ENCODE measurements at regions not wholly inside any gene's neighbourhood (a gene's known extent, or its start where the extent isn't known, plus 50 kb on each side); places are given as distances from the start of the nearest gene placed in this dataset.

DNA sequence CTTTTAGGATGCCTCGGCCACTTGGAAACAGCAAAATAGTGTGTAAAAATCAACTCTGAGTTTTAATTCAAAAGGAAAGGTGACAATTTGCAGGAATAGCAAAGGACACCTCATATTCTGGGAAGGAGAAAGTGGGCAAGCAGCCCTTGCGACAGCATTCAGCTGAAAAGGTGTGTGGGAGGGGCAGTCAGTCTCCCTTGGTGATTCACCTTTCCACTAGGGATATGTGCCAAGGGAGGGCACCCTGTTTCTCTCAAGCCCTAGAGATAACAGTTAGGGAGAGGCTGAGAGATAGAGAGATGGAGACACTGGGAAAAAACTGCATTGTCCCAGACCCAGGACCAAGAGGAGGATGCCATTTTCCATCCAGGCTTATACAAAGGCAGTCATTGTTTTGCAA, 228.1 kb downstream of the EPM2A start:
- no peak for DNase-seq
- H3K9me3 ChIP-seq = peaks cover 8 to 30% (median 21%) of the 10 kb centered on the region in 3 donors
- H3K4me1 ChIP-seq = no peaks in the 10 kb centered on the region
- H3K4me3 ChIP-seq = no peak overlapping the region
- no peaks in the 10 kb centered on the region for H3K36me3 ChIP-seq
- no peaks in the 10 kb centered on the region for H3K27me3 ChIP-seq
- no peak overlapping the region for H3K27ac ChIP-seq
- TF ChIP-seq, protein P1, sequence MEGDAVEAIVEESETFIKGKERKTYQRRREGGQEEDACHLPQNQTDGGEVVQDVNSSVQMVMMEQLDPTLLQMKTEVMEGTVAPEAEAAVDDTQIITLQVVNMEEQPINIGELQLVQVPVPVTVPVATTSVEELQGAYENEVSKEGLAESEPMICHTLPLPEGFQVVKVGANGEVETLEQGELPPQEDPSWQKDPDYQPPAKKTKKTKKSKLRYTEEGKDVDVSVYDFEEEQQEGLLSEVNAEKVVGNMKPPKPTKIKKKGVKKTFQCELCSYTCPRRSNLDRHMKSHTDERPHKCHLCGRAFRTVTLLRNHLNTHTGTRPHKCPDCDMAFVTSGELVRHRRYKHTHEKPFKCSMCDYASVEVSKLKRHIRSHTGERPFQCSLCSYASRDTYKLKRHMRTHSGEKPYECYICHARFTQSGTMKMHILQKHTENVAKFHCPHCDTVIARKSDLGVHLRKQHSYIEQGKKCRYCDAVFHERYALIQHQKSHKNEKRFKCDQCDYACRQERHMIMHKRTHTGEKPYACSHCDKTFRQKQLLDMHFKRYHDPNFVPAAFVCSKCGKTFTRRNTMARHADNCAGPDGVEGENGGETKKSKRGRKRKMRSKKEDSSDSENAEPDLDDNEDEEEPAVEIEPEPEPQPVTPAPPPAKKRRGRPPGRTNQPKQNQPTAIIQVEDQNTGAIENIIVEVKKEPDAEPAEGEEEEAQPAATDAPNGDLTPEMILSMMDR (IDR thresholded peaks at IDR 0.05) = no peak
- intact Hi-C loops (cut with DNase I; ENCODE audit: low total_unique reads) = no loop called here

DNA sequence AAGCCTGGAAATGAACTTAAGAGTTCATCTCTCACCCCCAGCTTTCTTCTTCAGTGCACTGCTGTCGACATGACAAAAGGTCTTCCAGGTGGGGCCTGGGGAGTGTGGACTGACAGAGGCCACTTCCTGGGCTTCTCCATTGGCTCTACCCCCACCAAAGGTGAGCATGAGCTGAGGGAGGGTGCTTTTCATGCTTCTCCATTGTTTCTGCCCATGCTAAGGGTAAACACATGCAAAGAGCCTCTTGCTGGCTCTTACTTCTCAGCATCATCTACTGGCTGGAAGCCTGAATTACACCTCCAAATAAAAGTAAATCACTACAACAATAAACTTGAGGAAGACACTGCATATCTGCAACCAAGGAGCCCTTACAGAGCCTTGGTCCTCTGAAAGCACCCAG, 227.2 kb downstream of the EPM2A start:
- no peak overlapping the region for H3K27ac ChIP-seq
- H3K27me3 ChIP-seq = no peaks in the 10 kb centered on the region
- H3K36me3 ChIP-seq = no peaks in the 10 kb centered on the region
- DNase-seq = no peak
- H3K4me1 ChIP-seq = no peaks in the 10 kb centered on the region
- H3K4me3 ChIP-seq = no peak overlapping the region
- intact Hi-C loops (cut with DNase I; ENCODE audit: low total_unique reads) = no loop called here
- TF ChIP-seq, protein P1 (IDR thresholded peaks at IDR 0.05) = no peak
- H3K9me3 ChIP-seq = peaks cover 8 to 30% (median 21%) of the 10 kb centered on the region in 3 donors

DNA sequence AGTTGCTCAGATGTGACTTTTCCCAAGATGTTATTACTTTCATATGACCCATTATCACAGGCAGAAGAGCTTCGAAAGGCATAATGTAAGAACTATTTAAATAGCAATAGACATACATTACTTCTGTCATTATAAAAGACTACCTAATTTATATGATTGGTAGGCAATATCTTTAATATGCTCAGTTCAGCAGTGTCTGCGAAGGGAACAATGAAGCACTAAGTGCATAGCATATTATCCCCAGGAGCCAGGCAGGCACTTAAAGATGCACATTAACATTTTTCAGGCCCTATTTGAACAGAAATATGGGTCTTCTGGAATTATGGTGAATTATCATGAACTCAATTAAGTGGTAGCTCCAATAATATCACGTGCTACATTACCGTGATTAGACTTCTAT, 217.8 kb downstream of the EPM2A start:
- no peaks in the 10 kb centered on the region for H3K36me3 ChIP-seq
- no peak overlapping the region for H3K27ac ChIP-seq
- TF ChIP-seq, protein P1 (IDR thresholded peaks at IDR 0.05) = no peak
- DNase-seq = no peak
- no peaks in the 10 kb centered on the region for H3K4me1 ChIP-seq
- H3K27me3 ChIP-seq = no peaks in the 10 kb centered on the region
- H3K9me3 ChIP-seq = no peaks in the 10 kb centered on the region
- intact Hi-C loops (cut with DNase I; ENCODE audit: low total_unique reads) = no loop called here
- H3K4me3 ChIP-seq = no peak overlapping the region

DNA sequence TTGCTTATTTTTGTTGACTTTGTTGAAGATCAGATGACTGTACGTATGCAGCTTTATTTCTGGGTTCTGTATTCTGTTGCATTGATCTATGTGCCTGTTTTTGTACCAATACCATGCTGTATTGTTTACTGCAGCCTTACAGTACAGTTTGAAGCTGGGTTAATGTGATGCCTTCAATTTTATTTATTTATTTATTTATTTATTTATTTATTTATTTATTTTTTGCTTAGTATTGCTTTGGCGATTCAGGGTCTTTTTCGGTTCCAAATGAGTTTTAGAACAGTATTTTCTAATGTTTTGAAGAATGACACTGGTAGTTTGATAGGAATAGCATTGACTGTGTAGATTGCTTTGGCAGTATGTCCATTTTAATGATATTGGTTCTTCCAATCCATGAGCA, 210.3 kb downstream of the EPM2A start:
- Histone ChIP-seq H3K4me1 (no peaks in the 10 kb centered on the region), H3K4me3 (no peak overlapping the region)
- TF ChIP-seq, protein P1 (IDR thresholded peaks at IDR 0.05) = no peak

DNA sequence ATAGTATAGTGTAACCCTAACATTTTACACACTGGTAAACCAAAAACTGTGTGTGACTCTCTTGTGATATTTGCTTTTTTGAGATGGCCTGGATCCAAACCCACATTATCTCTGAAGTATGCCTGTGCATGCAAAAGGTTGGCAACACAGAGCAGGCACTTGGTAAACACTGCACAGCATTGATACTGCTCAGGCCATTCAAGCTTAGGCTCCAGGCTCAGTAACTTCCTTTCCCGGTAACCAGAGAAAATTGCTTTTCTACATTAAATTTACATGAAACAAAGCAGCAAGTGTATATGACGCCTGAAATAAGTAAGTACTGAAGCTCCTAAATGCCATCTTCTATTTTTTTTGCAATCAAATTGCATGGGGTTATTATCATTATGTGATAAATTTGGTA, 205.7 kb downstream of the EPM2A start:
- Histone ChIP-seq H3K27ac (no peak overlapping the region), H3K27me3 (no peaks in the 10 kb centered on the region), H3K4me1 (no peaks in the 10 kb centered on the region), H3K36me3 (no peaks in the 10 kb centered on the region), H3K4me3 (no peak overlapping the region), H3K9me3 (peaks cover 0 to 9% (median 0%) of the 10 kb centered on the region in 3 donors)
- TF ChIP-seq, protein P1 (IDR thresholded peaks at IDR 0.05) = no peak
- intact Hi-C loops (cut with DNase I; ENCODE audit: low total_unique reads) = no loop called here
- DNase-seq = no peak

More for the DNA sequence above, 210.3 kb downstream of the EPM2A start:
- Histone ChIP-seq H3K9me3 (peaks cover 0 to 9% (median 4%) of the 10 kb centered on the region in 3 donors), H3K27me3 (no peaks in the 10 kb centered on the region), H3K27ac (no peak overlapping the region), H3K36me3 (no peaks in the 10 kb centered on the region)
- no peak for DNase-seq
- intact Hi-C loops (cut with DNase I; ENCODE audit: low total_unique reads) = no loop called here

DNA sequence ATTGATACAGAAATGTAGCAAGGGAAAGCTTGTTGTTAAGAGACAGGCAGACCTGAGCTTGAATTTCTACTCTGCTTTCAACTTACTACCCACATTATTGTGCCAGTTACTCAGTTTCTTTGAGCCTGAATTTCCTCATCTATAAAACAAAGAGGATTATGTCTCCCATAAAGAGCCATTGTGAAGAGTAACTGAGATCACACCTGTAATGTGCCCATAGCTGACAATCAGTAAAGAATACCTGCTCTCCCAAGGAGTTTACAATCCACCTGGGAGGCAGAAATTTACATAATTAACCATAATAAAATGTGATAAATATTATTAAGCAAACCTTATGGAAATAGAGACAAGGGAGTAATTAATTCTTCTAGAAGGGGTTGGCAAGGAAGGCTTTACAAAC, 204.9 kb downstream of the EPM2A start:
- Histone ChIP-seq H3K27ac (no peak overlapping the region), H3K36me3 (no peaks in the 10 kb centered on the region), H3K4me3 (no peak overlapping the region), H3K9me3 (peaks cover 0 to 9% (median 0%) of the 10 kb centered on the region in 3 donors), H3K4me1 (no peaks in the 10 kb centered on the region), H3K27me3 (no peaks in the 10 kb centered on the region)
- DNase-seq = no peak
- TF ChIP-seq, protein P1 (IDR thresholded peaks at IDR 0.05) = no peak
- intact Hi-C loops (cut with DNase I; ENCODE audit: low total_unique reads) = no loop called here

Data from tibial artery (tissue), 4 donors.